Loucy (cell line): ENCODE measurements at regions not wholly inside any gene's neighbourhood (a gene's known extent, or its start where the extent isn't known, plus 50 kb on each side); places are given as distances from the start of the nearest gene placed in this dataset.

Experiments
- H2AFZ ChIP-seq: fragments of 200-600 bp; sonication (generic); 2 replicates; pipeline ENCODE4 v1.6.0; 2016; ENCODE audit warnings: antibody characterized with exemption, mild to moderate bottlenecking, low read length, moderate library complexity
- H3F3A ChIP-seq: fragments of 200-600 bp; 2 replicates; pipeline ENCODE4 v1.6.0; 2016; ENCODE audit warnings: antibody characterized with exemption, low read depth, mild to moderate bottlenecking
- H3K27me3 ChIP-seq: fragments of 200-600 bp; sonication (generic); 2 replicates; pipeline ENCODE4 v1.6.1; 2014; ENCODE audit warnings: low read length, mild to moderate bottlenecking; ENCODE audit not compliant: insufficient read depth, poor library complexity, severe bottlenecking
- H3K36me3 ChIP-seq: fragments of 200-600 bp; sonication (generic); 2 replicates; pipeline ENCODE4 v1.6.1; 2016; ENCODE audit warnings: low read length; ENCODE audit not compliant: insufficient read depth
- H3K4me1 ChIP-seq: fragments of 200-600 bp; sonication (generic); 2 replicates; pipeline ENCODE4 v1.5.1; 2014; ENCODE audit warnings: low read length, mild to moderate bottlenecking; ENCODE audit not compliant: insufficient read depth, poor library complexity, severe bottlenecking
- H3K4me2 ChIP-seq: fragments of 200-600 bp; sonication (generic); 2 replicates; pipeline ENCODE4 v1.6.0; 2014; ENCODE audit warnings: antibody characterized with exemption, low read length, low read depth, mild to moderate bottlenecking; ENCODE audit not compliant: poor library complexity, severe bottlenecking
- H3K4me3 ChIP-seq: fragments of 200-600 bp; sonication (generic); 2 replicates; pipeline ENCODE4 v1.5.1; 2014; ENCODE audit warnings: low read length, mild to moderate bottlenecking, mixed read lengths; ENCODE audit not compliant: poor library complexity, severe bottlenecking
- H3K79me2 ChIP-seq: fragments of 200-600 bp; sonication (generic); 2 replicates; pipeline ENCODE4 v1.6.1; 2014; ENCODE audit warnings: low read length; ENCODE audit not compliant: insufficient read depth
- H3K9ac ChIP-seq: fragments of 200-600 bp; sonication (generic); 2 replicates; pipeline ENCODE4 v1.6.0; 2014; ENCODE audit warnings: mild to moderate bottlenecking, low read depth, low read length, moderate library complexity; ENCODE audit not compliant: poor library complexity, severe bottlenecking
- H3K9me2 ChIP-seq: fragments of 200-600 bp; sonication (generic); replicated peaks from 2 replicates; pipeline ENCODE4 v1.6.1; 2016; ENCODE audit warnings: low read depth, low read length, mixed read lengths
- H3K9me3 ChIP-seq: fragments of 200-600 bp; sonication (generic); 2 replicates; pipeline ENCODE4 v1.6.1; 2014; ENCODE audit warnings: mild to moderate bottlenecking, antibody characterized with exemption, low read length, low read depth; ENCODE audit not compliant: insufficient read depth
- H4K20me1 ChIP-seq: fragments of 200-600 bp; sonication (generic); 2 replicates; pipeline ENCODE4 v1.6.0; 2014; ENCODE audit warnings: antibody characterized with exemption, low read length, mild to moderate bottlenecking; ENCODE audit not compliant: insufficient read depth, poor library complexity, severe bottlenecking
- CTCF ChIP-seq: fragments of 200-600 bp; sonication (generic); conservative IDR thresholded peaks from 2 replicates; pipeline ENCODE4 v1.5.1; 2014; ENCODE audit warnings: mild to moderate bottlenecking, antibody characterized with exemption, low read length
- EZH2phosphoT487 ChIP-seq: fragments of 200-600 bp; IDR thresholded peaks from 2 replicates; pipeline ENCODE4 v1.6.1; 2018; ENCODE audit warnings: antibody characterized with exemption, mild to moderate bottlenecking, moderate library complexity, borderline replicate concordance

- no peaks in the 10 kb centered on the region for H4K20me1 ChIP-seq
- H3K9me3 ChIP-seq, result no peaks in the 10 kb centered on the region
- H3K4me1 ChIP-seq, result peaks cover 56% of the 10 kb centered on the region
- no peaks in the 10 kb centered on the region for H3K9me2 ChIP-seq
- TF ChIP-seq CTCF (no peak), EZH2phosphoT487 (no peak)
- no peak overlapping the region for H3K4me2 ChIP-seq
- H3K79me2 ChIP-seq, result no peaks in the 10 kb centered on the region
- no peak overlapping the region for H3K9ac ChIP-seq
- H3K36me3 ChIP-seq, result no peaks in the 10 kb centered on the region
- no peaks in the 10 kb centered on the region for H3K27me3 ChIP-seq
- no peak overlapping the region for H2AFZ ChIP-seq
- no peak overlapping the region for H3K4me3 ChIP-seq
- H3F3A ChIP-seq, result peaks cover 3% of the 10 kb centered on the region; the same call in 1 of the 2 replicates
Observed at GRCh38 chr4:111988514-111988913, 156.7 kb upstream of the FAM241A start.

GRCh38 chr4:111989817-111990216 is 155.4 kb upstream of the FAM241A start:
- Histone ChIP-seq H3K4me3 (no peak overlapping the region), H3K9ac (no peak overlapping the region), H3K4me2 (peak overlapping the region; percentile 5), H3K9me2 (no peaks in the 10 kb centered on the region), H3K27me3 (no peaks in the 10 kb centered on the region), H3K4me1 (peaks cover 43% of the 10 kb centered on the region), H3K79me2 (no peaks in the 10 kb centered on the region), H2AFZ (no peak overlapping the region), H3F3A (peaks cover 3% of the 10 kb centered on the region; the same call in 1 of the 2 replicates), H3K9me3 (no peaks in the 10 kb centered on the region), H3K36me3 (no peaks in the 10 kb centered on the region), H4K20me1 (no peaks in the 10 kb centered on the region)
- no peak for TF ChIP-seq CTCF
- TF ChIP-seq EZH2phosphoT487, result no peak

GRCh38 chr4:111991163-111991562 is 154.1 kb upstream of the FAM241A start:
- no peaks in the 10 kb centered on the region for H3K27me3 ChIP-seq
- no peak for TF ChIP-seq CTCF
- no peak for TF ChIP-seq EZH2phosphoT487
- H3K4me3 ChIP-seq, result no peak overlapping the region
- H3K9ac ChIP-seq, result no peak overlapping the region
- no peak overlapping the region for H3K4me2 ChIP-seq
- no peaks in the 10 kb centered on the region for H3K9me2 ChIP-seq
- peaks cover 38% of the 10 kb centered on the region for H3K4me1 ChIP-seq
- H3K36me3 ChIP-seq, result no peaks in the 10 kb centered on the region
- no peak overlapping the region for H2AFZ ChIP-seq
- H3K79me2 ChIP-seq, result no peaks in the 10 kb centered on the region
- no peaks in the 10 kb centered on the region for H3F3A ChIP-seq
- H4K20me1 ChIP-seq, result no peaks in the 10 kb centered on the region
- H3K9me3 ChIP-seq, result no peaks in the 10 kb centered on the region
